Fibroblast of skin of abdomen (primary cell): ENCODE measurements at regions not wholly inside any gene's neighbourhood (a gene's known extent, or its start where the extent isn't known, plus 50 kb on each side); places are given as distances from the start of the nearest gene placed in this dataset.

Experiments used
- DNase-seq: peaks from one replicate; pipeline ENCODE4 v3.0.0-alpha.2; 2013

DNA sequence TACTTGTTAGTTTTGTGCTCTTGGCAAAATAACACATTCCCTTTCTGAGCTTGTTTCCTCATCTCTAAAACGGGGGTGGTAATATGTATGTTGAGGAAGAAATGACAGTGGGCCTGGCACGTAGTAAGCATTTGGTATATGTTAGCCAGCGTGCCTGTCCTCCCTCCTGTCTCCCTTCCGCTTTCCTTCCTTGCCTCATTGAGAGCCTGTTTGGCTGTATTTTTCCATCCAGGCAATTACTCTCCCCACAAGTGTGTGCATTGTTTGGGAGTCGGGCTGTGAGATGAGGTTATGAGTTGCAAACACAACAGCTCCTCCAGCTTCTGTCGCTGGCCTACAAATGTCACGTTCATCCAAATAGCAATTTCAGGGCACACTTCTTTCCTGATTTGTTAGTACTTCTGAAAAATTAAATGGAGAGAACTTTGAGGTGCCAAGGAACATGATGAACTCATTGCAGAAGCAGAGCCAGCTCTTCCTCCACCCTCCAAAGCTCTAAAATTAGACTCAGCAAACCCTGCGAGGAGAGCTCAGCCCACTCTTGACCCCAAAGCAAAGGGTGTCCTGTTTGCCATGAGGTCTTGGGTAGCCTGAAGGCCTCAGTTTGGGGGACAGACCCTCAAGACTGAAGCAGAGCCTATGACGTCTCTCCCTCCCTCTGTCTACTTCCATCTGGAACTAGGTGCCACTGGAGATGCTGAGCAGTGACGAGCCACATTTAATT lies 50.7 kb upstream of the TOX2 start:
- no peak for DNase-seq

DNA sequence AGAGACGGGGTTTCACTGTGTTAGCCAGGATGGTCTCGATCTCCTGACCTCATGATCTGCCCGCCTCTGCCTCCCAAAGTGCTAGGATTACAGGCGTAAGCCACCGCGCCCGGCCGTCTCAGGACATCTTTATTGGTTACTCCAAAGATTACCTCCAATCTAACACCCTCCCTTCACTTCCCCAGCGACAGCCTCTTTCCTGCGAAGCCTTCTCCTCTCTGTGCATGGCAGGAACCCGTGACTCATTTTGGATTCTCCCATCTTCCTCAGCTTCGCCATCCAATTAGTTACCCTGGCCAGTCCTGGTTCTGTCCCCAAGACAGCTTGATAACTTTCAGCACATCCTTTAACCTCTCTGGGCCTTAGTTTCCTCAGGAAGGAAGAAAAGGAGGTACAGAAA lies 51.3 kb upstream of the TOX2 start:
- DNase-seq: no peak

DNA sequence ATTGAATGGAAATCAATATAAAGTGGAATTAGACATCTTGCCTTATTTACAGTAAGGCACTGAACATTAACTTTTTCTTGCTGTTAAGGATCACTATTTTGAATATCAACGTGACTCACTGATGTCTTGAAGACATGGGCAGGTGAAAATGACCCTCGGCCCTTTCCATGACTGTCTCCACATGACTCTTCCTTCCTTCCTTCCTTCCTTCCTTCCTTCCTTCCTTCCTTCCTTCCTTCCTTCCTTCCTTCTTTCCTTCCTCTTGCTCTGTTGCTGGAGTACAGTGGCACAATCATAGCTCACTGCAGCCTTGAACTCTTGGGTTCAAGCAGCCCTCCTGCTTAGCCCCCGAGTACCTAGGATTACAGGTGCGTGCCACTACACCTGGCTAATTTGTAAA lies 52.2 kb upstream of the TOX2 start:
- no peak for DNase-seq

DNA sequence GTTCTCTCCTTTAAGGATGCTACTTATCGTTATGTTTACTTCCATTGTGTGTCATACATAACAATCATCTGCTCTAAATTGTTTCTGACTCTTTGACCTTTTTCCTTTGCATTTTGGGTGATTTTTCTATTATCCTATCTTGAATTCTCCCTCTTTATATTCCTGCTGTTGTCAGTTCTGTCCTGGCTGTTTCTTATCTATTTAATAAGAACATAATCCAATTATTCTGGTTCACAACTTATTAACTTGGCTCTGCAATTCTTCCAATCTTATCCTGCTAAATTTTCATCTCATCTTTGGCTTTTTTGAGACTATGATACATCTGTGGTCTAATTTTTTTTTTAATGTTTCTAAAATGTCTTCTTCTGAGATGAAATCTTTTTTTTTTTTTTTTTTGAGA lies 54.7 kb upstream of the TOX2 start:
- no peak for DNase-seq

DNA sequence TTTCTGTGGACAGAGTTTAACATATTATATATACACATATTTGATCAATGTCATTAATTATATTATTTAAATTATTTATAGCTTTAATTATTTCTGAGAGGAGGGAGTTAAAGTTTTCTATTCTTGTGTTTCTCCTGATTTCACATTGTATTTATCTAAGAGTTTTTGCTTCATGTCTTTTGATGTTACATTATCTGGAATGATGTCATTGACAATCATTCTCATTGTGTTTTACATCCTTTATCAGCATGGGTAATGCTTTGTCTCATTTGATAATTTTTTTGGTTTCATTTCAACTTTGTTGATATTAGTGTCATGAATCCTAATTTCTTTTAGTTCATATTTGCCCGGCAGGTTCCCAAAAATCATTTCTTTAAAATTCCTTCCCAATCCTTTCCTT lies 56.7 kb upstream of the TOX2 start:
- no peak for DNase-seq

DNA sequence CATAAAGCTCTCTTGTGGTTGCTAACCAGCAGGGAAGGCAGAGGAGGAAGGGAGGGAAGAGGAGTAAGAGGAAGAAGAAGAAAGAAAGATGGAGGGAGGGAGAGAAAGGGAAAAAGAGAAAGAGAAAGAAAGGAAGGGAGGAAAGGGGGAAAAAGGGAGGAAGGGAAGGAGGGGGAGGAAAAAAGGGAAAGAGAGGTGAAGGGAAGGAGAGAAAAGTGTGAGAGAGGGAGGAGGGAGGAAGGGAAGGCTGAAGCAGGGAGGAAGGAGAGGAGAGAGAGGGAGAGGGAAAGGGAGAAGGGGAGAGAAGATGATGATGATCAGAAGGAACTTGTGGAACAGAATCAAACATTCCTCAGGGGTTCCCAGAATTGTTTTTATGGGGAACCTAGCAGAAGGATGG lies 57.5 kb upstream of the TOX2 start:
- DNase-seq: no peak

DNA sequence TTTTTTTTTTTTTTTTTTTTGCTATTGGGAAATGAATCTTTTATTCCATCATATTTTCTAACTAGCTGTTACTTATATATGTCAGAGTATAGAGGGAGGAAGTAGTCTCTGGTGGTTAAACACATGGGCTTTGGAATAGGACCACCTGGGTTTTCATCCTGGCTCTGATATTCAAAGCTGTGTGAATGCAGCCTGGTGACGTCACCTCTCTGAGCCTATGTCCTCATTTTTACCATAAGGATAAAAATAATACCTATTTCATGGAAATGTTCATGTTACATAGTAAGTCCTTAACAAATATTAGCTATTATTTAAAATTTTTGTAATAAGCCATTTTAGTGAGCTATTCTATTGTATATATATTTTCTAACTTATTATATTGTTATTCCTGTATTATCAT lies 58.8 kb upstream of the TOX2 start:
- DNase-seq: no peak

DNA sequence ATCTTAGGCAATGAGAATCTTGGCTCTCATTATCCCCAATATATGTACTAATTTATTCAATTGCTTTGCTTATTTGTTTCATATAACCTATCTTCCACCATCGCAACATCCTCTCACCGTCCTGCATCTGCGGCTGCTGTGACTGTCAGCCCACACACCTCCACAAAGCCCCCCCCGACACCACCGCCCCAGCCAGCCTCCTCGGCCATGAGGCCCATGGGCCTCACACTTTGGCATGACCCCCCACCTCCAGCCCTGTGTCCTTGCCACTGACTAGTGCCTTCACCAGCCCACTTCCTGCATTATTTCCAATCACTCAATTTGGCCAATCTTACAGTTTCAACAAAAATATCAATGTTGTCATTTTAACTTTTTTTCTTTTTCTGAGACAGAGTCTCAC lies 60.7 kb upstream of the TOX2 start:
- DNase-seq: no peak

DNA sequence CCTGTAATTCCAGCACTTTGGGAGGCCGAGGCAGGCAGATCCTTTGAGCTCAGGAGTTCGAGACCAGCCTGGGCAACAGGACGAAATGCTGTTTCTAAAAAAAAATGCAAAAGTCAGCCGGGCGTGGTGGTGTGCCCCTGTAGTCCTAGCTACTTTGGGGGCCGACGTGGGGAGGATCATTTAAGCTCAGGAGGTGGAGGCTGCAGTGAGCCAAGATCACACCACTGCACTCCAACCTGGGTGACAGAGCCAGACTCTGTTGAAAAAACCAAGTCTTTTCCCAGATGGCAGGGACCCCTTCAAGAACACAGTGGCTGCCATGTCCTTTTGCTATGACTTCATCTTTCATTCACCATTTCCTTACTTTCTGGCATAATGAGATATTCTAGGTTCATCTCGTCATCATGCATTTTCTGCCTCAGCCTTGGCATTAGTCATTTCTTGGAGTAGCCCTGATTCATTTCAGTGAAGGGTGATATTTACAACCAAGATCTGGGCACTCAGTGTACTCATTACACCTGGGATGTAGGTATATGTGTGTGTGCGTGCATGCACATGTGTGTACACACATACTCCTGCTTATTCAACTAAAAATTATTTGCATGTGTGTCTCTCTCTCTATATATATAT lies 61.4 kb upstream of the TOX2 start:
- no peak for DNase-seq

DNA sequence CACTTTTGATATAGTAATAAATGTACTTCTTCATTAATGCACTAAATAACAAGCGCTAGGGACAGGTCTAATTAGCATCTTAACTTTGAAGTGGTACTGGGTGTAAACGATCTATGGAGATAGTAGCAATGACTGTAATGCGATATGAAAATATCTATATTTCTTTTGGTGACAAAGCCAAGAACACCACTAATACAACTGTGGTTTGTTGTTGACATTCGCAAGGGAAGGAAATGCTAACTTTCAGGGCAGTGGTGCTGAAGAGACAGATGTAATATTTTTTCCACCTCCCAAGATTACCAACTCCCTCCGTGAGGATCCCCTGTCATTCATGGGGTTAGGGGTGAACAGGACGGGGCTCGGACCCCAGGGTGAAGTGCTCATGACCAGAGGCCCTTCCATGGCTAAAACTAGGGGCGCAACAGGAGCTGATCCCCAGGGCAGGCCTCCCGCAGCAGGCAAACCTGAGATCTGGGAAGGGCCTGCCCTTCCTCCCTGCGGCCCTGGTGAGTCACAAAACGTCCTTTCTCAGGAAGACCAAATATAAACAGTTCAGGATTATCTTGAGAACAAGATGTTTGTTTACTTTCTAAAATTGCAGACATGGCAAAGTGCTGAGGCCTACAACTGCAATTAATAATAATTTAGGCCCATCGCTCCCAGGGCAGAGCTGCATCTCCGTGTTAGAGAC lies 65.0 kb upstream of the TOX2 start:
- no peak for DNase-seq

DNA sequence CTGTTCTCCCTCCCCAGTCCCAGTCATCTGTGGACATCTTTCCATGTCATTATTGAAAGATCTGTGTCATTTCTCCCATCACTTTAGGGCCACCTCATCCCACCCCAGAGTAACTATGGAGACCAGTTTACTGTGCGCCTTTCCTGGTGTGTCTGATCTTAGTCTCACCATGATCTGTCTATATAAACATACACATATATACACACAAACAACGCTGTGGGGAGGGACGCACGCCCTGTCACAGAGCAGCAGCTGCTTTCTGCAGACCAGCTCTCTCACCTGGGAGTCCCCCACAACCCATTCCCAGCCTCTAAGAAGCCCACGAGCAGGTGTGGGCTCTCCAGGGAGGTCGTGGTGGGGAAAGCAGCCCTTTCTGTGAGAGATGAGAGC lies 68.1 kb upstream of the TOX2 start:
- no peak for DNase-seq

DNA sequence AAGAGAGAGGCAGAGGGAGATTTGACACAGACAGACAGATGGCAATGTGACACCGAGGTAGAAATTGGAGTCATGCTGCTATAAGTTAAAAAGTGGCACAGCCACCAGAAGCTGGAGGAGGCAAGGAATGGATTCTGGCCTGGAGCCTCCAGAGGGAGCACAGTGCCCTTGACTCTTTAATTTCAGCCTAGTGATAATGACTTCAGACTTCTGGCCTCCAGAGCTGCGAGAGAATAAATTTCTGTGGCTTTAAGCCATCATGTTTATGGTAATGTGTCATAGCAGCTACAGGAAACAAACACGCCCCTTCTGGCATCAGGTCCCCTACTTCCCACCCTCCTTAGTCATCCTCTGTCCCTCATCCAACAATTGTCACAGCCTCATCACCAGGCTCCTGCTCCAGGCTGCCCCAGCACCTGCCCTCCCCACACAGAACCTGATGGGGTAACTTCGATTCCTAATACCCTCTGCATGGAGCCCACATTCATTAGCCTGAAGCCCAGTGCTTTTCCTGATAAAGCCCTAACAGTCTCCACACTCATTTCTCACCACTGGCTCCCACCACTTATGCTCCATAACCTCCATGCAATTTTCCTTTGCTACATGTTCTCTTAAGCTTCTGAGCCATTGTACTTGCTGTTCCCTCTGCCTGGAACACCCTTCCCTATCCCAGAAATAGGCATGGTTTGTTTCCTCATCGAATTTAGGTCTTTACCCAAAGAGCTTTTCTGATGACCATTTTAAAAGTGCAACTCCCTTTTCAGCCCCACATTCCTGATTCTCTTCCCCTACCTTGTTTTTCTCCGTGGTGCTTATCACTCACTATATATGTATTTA lies 69.7 kb upstream of the TOX2 start:
- peak; percentile 93 for DNase-seq

DNA sequence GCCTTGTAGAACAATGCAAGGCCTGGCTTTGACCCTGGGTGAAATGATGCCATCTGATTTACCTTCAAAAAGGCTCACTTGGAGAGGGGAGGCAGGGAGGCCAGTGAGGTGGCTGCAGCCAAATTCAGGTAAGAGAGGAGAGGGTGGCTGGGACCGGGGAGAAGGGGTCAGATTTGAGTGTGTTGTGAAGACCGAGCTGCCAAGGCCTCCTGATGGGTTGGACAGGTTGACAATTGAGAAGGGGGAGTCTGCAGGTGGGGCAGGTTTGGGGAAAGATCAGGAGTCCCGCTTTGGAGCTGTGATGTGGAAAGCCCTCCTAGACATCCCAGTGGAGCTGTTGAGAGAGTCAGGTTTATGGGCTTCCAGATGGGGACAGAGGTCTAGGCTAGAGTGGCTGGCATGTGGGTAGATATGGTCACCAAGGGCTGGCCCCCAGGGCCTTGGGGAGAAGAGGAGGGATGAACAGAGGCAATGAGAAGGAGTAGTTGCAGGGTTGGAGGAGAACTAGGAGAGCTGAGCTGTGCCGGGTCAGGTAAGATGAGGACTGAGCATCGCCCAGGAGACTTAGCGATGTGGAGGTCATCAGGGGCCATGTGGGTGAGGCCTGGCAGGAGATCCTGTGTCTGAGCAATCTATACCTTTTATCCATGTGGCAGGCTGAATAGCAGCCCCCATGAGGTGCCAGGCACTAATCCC lies 70.5 kb upstream of the TOX2 start:
- no peak for DNase-seq

DNA sequence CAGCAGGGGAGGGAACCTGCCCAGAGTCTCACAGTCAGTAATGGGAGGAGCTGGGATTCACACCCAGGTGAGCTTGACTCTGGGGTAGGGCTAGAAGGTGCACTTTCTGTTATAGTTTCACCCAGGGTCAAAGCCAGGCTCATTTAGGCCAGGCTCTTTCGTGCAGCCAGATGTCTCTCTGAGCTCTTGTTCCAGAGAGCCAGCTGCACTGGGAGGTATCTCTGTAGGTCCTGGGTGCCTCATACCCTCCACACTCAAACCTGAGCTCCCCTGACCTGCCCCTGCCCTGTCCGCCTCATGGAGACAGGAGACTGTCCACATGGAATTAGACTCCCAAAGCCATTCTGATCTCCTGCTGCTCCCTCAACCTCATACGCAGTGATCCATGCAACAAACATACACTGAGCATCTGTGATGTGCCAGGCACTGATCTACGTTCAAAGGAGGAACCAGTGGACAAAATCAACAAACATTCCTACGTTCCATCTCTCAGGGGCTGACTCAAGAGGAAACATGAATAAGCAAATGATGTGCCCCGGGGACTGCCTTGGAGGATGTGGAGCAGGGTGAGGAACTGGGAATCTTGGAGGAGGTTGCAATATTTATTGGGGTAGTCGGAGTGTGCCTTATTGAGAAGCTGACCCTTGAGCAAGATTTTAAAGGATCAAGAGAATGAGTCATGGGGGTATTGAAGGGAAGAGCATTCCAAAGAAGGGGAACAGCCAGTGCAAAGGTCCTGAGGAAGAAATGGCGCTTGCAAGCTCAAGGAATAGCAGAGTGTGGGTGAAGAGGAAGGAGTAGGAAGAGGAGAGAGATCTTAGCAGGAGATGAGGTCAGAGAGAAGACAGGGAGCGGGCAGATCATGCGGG lies 71.3 kb upstream of the TOX2 start:
- peak; percentile 78 for DNase-seq

DNA sequence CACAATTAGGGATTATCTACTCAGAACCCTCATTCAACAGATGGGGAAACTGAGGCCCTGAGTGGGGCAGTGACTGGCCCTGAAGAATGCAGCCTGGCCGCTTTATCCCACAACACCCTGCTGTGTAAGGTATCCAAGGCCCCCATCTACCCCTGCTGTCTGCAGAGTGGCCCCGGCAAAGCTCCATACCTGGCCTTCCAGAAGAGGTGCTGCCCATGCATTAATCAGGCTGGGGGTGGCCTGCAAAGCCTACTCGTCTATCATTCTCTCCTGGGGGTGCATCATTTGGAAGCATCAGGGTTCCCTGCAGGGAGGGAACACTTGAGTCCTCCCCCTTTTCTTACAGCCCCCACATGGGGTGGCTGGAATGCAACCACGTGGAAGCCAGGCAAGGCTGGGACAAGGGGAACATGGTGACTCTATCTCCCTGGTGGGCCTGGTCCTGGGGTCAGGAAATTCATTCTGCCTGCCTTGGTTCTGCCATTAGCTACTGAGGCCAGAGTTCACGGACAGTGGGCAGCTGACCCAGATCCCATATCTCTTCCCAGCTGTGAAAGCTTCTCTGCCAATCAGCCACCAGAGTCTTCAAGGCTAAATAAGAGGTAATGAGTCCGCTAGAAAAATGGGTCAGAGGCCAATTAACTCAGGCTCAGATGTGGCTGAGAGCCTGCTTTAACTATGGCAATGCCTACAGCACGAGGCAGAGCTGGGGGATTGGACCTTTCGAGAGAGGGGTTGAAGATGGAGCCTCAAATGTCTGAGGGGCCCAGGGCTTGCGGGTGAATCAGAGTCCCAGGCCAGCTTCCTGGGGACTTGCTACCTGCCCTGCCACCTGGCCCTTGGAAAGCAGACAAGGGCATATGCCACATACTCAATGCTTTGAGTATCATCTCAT lies 72.3 kb upstream of the TOX2 start:
- DNase-seq: no peak

DNA sequence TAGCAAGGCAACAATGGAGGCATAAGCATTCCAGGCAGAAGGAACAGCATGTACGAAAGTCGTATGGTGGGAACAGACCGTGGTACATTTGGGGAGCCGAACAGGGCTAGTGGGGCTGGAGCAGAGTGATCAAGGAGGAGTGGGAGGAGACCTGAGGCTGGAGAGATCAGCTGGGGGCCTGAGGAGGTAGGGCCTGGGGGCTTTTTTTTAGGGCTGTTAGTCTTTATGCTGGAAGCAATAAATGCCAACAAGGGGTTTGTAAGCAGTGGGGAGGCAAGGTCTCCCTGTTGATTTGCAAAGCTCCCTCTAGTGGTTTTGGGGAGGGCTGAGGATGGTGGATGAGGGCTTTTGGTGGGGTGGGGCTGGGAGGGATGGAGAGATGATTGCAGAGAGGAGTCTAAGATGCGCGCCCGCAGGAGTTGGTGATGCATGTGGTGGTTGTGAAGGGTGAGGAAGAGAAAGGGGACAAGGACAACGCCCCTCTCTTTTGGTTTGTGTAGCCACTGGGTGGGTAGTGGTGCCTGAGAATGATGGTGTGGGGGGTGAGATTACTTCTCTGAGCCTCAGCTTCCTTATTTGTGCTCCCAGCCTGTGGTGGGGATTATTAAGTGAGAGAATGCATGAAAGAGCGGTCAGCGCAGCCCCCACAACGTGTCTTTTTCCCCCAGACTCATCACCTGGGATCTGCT lies 74.1 kb upstream of the TOX2 start:
- DNase-seq: peak; percentile 11

DNA sequence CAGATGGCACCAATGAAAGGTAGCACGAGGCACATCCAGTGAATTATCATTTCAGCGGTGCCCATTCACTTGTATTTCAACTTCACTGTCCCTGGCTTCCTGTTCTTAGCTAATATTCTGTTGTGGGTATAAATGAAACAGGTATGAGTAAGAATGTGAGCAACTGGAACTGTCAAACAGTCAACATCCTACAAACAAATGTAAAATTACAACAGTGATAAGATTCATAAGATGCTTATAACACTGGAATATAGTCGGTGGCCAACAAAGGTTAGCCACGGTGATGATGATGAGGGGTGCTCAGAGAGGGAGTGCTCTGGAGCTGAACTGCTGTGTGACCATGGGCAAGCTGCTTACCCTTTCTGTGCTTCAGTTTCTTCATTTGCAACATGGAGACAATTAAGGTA lies 74.9 kb upstream of the TOX2 start:
- DNase-seq: no peak

DNA sequence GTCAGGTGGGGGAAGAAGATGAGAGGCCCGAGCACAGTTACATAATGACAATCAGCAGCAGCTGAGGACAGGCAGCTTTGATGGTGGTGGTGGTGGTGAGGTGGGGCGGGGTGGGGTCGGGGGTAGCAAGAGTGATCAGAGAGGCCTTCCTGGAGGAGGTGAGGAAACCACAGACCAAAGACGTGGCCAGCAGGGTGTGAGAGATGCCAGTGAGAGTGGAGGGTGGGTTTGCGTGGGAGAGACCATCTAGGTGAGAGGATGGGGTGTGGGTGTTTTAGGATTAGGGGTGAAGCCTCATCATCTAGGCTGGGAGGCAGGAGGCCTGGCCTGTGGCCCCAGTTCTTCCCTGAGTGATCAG lies 76.0 kb upstream of the TOX2 start:
- no peak for DNase-seq

DNA sequence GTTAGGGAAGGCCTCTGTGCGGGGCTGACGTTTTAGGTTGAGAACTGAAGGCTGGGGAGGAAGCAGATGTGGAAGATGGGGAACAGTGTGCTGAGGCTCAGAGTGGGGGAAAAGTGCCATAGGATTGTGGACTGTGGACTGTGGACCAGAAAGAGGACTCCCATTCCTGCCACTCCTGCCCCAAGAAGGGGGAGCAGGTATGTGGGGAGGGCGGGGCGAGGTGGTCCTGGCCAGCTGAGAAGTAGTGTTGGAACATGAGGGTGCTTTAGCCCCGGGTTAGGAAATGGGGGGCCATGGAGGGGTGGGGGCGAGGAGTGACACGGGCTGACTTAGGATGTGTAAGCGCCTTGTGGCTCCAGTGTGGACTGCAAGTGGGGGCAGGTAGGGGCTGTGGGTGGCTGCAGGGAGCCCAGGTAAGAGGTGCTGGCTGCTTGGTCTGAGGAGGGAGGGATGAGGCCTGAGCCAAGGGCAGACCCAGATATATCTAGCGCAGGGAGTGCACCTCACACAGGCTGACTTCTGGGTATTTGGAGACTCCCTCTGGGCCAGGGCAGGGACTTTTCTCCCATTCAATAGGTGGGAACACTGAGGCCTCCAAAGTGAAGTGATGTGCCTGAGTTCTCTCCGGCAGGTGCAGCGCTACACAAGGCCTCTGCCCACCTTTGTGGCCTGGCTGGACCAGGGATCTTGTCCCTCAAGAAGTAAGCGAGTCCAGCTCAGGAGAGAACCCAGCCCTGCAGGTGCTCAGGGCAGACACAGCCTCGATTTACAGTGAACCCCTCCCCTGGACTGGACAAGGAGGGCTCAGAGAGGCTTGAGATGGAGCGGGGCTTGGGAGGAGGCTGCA lies 76.6 kb upstream of the TOX2 start:
- no peak for DNase-seq
